Anterior cingulate cortex (tissue), 58 donors: ENCODE measurements at regions not wholly inside any gene's neighbourhood (a gene's known extent, or its start where the extent isn't known, plus 50 kb on each side); places are given as distances from the start of the nearest gene placed in this dataset.
"Not testable (repeated sequence)": the region's sequence is repeated elsewhere in the genome, so short reads cannot be mapped to it uniquely, and the experiment has no call there.

ENCODE experiments used
- DNase-seq, 58 donors: peaks; one replicate each; lab custom pipeline; 2025; lab: John Stamatoyannopoulos, UW

DNA sequence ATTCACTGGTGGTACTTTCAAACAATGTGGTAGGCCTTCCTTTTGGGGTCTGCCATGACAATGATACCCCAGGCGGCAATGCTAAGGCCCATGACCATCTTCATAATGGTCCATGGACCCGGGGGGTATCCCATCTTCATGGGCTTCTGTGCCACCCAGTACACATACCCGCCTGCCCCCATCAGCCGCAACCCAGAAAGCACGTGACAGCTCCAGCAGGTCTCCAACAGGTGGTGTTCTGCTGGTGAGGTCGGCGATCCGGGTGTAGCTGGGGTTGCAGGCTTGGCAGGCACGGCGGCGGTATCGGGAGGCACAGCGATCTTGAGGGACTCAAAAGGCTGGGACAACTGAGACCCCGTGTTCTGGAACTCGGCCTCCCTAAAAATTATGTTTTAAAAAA lies 214.5 kb downstream of the SNRPN start:
- no peak for DNase-seq

GRCh38 chr15:25170113-25170731 lies 215.4 kb downstream of the SNRPN start:
- no peak for DNase-seq

DNA sequence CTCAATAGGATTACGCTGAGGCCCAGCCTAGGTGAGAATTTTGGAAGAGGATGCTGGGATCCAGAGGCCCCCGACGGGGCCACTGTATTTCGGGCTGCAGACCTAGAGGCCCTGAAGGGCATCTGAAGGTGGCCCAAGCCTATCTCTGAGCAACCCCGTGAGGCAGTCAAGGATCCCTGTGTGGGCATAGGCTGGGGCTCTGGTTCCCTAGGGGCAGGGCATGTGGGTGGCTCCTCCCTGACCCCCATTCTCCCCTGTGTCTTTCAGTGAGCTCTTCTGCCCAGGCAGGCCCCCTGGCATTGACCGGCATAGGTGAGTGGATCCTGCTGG lies 216.0 kb downstream of the SNRPN start:
- no peak for DNase-seq

DNA sequence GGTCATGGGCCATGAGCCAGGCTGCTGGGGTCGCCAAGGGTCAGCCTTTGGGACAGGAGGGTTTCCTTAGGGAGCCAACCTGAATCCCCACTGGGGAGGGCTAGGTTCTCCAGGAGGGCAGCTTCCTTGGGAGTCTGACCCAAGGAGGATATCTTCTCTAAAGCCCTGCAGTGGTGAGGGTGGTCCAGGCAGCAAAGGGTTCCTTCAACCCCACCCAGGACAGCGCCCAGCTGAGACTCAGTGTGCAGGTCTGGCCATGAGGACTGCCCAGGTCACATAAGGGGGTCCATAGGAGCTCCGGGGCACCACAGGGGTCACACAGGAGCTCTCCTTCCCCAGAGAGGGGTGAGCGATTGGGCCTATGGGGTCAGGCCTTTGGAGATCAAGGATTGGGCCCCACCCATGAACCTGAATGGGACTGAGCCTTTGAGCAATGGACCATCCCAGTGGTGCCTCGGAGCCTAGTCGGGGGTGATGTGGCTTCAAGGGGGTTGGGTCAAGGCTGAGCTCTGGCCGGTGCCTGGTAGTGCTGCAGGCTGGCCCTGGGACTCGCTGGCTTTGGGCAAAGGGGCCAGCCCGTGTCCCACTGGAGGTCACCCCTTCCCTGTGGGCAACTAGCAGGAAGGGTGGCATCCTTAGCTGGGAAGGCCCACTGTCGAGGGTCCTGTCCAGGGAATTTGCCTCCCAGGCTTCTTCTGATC lies 216.5 kb downstream of the SNRPN start:
- no peak for DNase-seq

DNA sequence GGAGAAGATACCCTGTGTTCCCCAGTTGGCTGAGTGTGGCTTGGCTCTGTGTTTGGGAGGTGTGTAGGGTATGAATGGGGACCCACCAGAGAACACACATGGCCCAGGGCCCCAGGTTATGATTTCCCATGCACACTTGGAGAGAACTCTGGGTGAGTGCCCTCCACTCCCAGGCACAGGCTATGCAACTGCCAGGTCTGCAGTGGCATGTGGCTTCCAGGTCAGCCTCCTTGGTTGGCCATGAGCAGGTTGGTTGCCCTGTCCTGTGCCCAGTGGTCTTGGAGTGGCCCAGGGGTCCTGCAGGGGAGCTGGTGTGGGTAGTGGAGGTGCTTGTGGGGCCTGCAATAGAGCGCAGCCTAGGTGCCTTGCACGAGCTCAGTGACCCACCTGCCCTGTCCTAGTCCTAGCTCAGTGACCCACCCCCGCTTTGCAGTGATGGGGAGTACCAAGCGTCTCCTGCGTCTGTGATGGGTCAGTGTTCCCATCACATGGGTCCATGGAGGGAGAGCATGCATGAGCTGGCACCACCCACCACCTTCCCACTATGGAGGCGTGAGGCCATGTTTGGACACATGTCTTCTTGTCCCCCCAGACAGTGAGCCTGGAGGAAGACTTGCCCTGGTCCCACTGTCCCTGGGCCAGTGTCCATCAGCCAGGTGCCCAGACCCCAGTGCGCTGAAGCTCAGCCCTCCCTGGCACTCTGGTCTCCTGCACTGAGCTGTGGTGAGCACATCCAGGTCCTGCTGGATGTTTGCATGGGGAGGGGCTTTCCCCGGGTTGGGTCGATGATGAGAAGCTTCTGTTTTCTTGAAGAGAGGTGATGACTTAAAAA lies 217.3 kb downstream of the SNRPN start:
- no peak for DNase-seq

DNA sequence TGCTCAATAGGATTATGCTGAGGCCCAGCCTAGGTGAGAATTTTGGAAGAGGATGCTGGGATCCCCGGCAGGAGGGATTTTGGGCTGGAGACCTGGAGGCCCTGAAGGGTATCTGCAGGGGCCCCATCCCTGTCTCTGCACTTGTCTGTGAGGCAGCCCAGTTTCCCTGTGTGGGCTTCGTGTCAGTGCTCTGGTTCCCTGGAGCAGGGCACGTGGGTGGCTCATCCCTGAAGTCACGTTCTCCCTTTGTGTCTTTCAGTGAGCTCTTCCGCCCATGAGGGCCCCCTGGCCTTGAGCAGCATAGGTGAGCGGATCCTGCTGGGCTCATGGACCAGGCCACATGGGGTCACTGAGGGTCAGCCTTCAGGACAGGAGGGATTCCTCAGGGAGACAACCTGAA lies 217.9 kb downstream of the SNRPN start:
- DNase-seq: no peak

GRCh38 chr15:25173241-25174028 lies 218.6 kb downstream of the SNRPN start:
- no peak for DNase-seq

DNA sequence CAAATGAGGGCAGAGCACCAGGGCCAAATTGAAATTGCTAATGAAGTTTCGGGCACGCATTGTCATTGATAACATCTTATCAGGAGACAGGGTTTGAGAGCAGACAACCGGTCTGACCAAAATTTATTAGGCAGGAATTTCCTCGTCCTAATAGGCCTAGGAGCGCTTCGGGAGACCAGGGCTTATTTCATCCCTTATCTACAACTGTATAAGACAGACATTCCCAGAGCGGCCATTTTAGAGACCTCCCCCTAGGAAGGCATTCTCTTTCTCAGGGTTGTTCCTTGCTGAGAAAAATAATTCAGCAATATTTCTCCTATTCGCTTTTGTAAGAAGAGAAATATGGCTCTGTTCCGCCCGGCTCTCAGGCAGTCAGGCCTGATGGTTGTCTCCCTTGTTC lies 219.4 kb downstream of the SNRPN start:
- not testable (repeated sequence) for DNase-seq

DNA sequence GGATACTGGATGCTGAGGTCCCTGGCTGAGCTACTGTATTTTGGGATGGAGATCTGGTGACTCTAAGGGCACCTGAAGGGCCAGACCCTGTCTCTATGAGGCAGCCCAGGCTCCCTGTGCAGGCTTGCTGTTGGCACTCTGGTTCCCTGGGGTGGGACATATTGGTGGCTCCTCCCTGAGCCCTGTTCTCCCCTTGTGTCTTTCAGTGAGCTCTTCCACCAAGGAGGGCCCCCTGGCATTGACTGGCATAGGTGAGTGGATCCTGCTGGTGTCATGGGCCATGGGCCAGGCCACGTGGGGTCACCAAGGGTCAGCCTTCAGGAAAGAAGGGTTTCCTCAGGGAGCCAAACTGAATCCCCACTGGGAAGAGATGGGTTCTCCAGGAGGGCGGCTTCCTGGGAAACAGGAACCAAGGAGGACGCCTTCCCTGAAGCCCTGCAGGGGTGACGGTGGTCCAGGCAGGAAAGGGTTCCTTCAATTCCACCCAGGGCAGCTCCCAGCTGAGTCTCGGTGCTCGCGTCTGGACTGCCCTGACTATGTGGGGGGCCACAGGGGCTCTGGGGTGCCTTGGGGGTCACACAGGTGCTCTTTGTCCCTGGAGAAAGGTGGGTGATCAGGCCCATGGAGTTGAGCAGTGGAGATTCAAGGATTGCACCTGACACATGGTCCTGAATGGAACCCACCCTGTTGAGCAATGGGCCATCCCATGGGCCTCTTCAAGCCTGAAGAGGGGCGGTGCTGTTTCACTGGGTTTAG lies 220.4 kb downstream of the SNRPN start:
- DNase-seq: no peak

DNA sequence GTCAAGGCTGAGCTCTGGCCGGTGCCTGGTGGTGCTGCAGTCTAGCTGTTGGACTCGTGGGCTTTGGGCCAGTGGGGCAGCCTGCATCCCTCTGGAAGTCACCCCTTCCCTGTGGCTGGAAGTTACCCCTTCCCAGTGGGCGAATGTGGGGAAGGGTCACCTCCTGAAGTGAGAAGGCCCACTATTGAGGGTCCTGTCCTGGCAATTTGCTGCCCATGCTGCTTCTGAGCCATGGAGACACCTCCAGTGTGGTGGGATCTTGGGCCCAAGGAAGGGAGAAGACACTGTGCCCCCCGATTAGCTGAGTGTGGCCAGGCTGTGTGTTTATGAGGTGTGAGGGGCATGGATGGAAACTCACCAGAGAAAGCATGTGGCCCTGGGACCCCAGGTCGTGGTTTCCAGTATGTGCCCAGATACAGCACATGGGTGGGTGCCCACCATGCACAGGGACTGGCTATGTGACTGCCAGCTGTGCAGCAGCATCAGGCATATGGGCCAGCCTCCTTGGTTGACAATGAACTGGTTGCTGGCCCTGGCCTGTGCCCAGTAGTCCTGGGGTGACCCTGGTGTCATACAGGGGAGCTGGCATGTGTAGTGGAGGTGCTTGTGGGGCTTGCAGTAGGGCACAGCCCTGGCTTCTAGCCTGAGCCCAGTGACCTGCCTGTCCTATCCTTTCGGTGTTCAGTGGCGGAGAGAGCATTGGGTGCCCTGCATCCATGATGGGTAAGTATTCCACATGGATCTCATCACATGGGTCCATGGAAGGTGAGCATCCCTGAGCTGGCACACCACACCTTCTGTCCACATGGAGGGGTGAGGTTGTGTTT lies 221.2 kb downstream of the SNRPN start:
- DNase-seq: no peak

DNA sequence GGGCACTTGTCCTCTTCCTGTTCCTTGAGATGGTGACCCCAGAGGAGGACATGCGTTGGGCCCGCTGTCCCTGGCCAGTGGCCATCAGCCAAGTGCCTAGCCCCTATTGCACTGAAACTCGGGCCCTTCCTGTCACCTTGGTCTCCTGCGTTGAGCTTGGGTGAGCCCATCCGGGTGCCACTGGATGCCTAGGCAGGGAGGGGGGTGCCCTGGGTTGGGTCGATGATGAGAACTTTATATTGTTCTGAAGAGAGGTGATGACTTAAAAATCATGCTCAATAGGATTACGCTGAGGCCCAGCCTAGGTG lies 221.8 kb downstream of the SNRPN start:
- no peak for DNase-seq

- DNase-seq: no peak
These were observed 222.5 kb downstream of the SNRPN start for GRCh38 chr15:25176991-25177954.

- no peak for DNase-seq
These were observed 223.4 kb downstream of the SNRPN start for GRCh38 chr15:25177955-25178801.

DNA sequence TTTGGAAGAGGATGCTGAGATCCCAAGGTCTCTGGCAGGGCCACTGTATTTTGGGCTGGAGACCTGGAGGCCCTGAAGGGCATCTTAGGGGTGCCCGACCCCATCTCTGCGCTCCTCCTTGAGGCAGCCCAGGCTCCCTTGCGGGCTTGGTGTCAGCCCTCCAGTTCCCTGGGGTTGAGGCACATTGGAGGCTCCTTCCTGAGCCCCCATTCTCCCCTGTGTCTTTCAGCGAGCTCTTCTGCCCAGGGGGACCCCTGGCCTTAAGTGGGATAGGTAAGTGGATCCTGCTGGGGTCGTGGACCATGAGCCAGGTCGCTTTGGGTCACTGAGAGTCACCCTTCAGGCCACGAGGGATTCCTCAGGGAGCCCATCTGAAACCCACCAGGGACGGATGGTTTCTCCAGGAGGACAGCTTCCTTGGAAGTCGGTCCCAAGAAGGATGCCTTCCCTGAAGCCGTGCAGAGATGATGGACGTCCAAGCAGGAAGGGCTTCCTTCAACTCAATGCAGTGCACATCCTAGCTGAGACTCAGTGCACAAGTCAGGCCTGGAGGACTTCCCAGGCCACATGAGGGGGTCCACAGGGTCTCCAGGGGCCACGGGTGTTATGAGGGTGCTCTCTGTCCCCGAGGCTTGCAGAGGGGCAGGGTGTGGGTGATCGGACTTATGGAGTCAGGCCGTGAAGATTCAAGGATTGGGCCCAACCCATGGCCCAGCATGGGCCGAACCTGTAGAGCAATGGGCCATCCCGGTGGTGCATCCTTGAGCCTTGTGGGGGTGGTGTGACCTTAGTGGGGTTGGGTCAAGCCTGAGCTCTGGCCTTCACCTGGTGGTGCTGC lies 224.3 kb downstream of the SNRPN start:
- no peak for DNase-seq

DNA sequence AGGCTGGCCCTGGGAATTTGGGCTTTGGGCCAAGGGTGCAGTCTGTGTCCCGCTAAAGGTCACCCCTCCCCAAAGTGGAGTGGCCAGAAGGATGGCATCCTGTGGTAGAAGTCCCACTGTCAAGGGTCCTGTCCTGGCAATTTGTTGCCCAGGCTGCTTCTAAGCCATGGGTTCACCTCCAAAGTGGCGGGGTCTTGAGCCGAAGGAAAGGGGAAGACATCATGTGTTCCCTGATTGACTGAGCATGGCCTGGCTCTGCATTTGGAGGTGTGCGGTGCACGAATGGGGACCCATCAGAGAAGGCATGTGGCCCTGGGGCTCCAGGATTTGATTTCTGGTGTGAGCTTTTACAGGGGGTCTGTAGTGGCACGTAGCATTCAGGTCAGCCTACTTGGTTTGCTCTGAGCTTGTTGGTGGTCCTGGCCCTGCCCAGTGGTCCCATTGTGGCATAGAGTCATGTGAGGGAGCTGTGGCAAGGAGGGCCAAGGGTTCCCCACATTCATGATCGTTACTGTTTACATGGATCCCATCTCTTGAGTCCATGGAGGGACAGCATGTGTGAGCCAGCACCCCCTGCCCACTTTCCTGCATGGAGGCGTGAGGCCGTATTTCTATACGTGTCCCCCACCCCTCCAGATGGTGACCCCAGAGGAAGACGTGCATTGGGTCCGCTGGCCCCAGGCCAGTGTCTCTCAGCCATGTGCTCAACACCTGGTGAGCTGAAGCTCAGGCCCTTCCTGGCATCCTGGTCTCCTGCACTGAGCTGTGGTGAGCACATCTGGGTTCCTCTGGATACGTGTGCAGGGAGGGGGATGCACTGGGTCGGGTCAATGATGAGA lies 225.1 kb downstream of the SNRPN start:
- no peak for DNase-seq
